Keratinocyte (primary cell): ENCODE measurements at regions not wholly inside any gene's neighbourhood (a gene's known extent, or its start where the extent isn't known, plus 50 kb on each side); places are given as distances from the start of the nearest gene placed in this dataset.

Experiments
- DNase-seq: peaks from one replicate; pipeline ENCODE4 v3.0.0-alpha.2; 2011; ENCODE audit warnings: low read depth, missing footprints, low spot score
- FAIRE-seq: peaks from 2 replicates; lab custom pipeline; 2011; peaks lifted over from hg19 to GRCh38; lab: Jason Lieb, UNC
- H2AFZ ChIP-seq: 2 replicates; pipeline ENCODE4 v1.6.0; 2012; ENCODE audit warnings: low read length, control low read depth, inconsistent platforms; ENCODE audit not compliant: control insufficient read depth
- H3K27ac ChIP-seq: 2 replicates; pipeline ENCODE4 v1.5.1; 2011; ENCODE audit warnings: low read length; ENCODE audit not compliant: control insufficient read depth, insufficient read depth
- H3K27me3 ChIP-seq: 3 replicates; pipeline ENCODE4 v1.6.0; 2011; ENCODE audit warnings: low read length; ENCODE audit not compliant: control insufficient read depth, insufficient read depth; ENCODE audit errors: extremely low read depth
- H3K36me3 ChIP-seq, 2 experiments: 2 replicates in 1 of 2; 3 replicates in 1 of 2; pipeline ENCODE4 v1.5.1; 2011; ENCODE audit warnings: low read length in 2 of 2, mild to moderate bottlenecking in 1 of 2; ENCODE audit not compliant: control insufficient read depth in 2 of 2, insufficient read depth in 2 of 2; ENCODE audit errors: extremely low read depth in 1 of 2
- H3K4me1 ChIP-seq: 3 replicates; pipeline ENCODE4 v1.5.1; 2011; ENCODE audit warnings: low read length; ENCODE audit not compliant: control insufficient read depth, insufficient read depth; ENCODE audit errors: extremely low read depth
- H3K4me2 ChIP-seq: 3 replicates; pipeline ENCODE4 v1.6.0; 2011; ENCODE audit warnings: low read depth, low read length; ENCODE audit not compliant: control insufficient read depth, insufficient read depth; ENCODE audit errors: extremely low read depth
- H3K4me3 ChIP-seq, 3 experiments: fragments of 200-600 bp in 1 of 3; sonication (generic) in 1 of 3; 2 replicates in 2 of 3; 3 replicates in 1 of 3; pipeline ENCODE4 v1.5.1; 2011 to 2016; ENCODE audit warnings: low read length in 3 of 3, mild to moderate bottlenecking in 3 of 3, control low read depth in 2 of 3, inconsistent platforms in 1 of 3, low read depth in 1 of 3, mixed read lengths in 1 of 3, mixed run types in 1 of 3, moderate library complexity in 1 of 3; ENCODE audit not compliant: control insufficient read depth in 2 of 3, insufficient read depth in 2 of 3; ENCODE audit errors: extremely low read depth in 1 of 3
- H3K79me2 ChIP-seq: 2 replicates; pipeline ENCODE4 v1.6.0; 2012; ENCODE audit warnings: low read length; ENCODE audit not compliant: control insufficient read depth, insufficient read depth
- H3K9ac ChIP-seq: 3 replicates; pipeline ENCODE4 v1.6.0; 2011; ENCODE audit warnings: low read length; ENCODE audit not compliant: control insufficient read depth, insufficient read depth; ENCODE audit errors: extremely low read depth
- H3K9me1 ChIP-seq: 3 replicates; pipeline ENCODE4 v1.6.0; 2011; ENCODE audit warnings: low read length; ENCODE audit not compliant: control insufficient read depth, insufficient read depth; ENCODE audit errors: extremely low read depth
- H3K9me3 ChIP-seq: 2 replicates; pipeline ENCODE4 v1.5.1; 2012; ENCODE audit warnings: low read depth, low read length; ENCODE audit not compliant: control insufficient read depth
- H4K20me1 ChIP-seq: 3 replicates; pipeline ENCODE4 v1.6.0; 2011; ENCODE audit warnings: low read length; ENCODE audit not compliant: control insufficient read depth, insufficient read depth; ENCODE audit errors: extremely low read depth
- EZH2 ChIP-seq: IDR thresholded peaks from one replicate; pipeline ENCODE4 v1.6.1; 2012; ENCODE audit warnings: inconsistent platforms, mild to moderate bottlenecking, low read length, moderate library complexity
- dilution Hi-C: fragments of 300-500 bp; cut with MboI; formaldehyde crosslinking; loops from one replicate; pipeline ENCODE4 v1.7.0; 2020; ENCODE audit warnings: low sequenced_read_pairs; ENCODE audit not compliant: extremely low pct_ligation_motif_present
- TF ChIP-seq, protein P1 (sequence below), 3 experiments: IDR thresholded peaks in 1 of 3; conservative IDR thresholded peaks in 1 of 3; optimal IDR thresholded peaks in 1 of 3; 2 replicates in 2 of 3; 3 replicates in 1 of 3; pipeline versions ENCODE3 to v1.5.1; 2011; ENCODE audit warnings: low read length in 3 of 3, mild to moderate bottlenecking in 3 of 3, moderate library complexity in 2 of 3, control low read depth in 1 of 3, inconsistent platforms in 1 of 3; ENCODE audit not compliant: insufficient read depth in 2 of 3; ENCODE audit errors: extremely low read depth in 1 of 3

DNA sequence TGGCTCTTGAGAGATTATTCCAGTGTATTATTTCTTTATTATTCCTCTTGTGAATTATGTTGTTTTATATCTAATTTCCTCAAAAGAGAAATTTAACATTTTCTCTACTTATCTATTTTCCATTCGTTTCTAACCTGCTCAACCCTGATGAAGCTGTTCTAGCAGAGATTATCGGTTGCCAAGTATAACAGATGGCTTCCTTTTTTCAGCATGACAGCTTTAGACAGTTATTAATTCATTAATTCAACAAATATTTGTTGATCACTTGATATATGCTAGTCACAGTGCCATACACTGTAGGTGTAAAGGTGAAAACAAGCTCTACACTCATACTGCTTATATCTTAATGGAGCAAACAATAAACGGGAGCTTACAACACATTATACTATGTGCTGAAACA, 137.9 kb upstream of the UBE2E3 start:
- no peak overlapping the region for H3K9ac ChIP-seq
- H3K36me3 ChIP-seq: no peaks in the 10 kb centered on the region
- no peak overlapping the region for H3K27ac ChIP-seq
- H4K20me1 ChIP-seq: no peaks in the 10 kb centered on the region
- H3K9me1 ChIP-seq: no peaks in the 10 kb centered on the region
- no peak overlapping the region for H3K4me2 ChIP-seq
- FAIRE-seq (no peak), DNase-seq (no peak)
- no peaks in the 10 kb centered on the region for H3K9me3 ChIP-seq
- H3K27me3 ChIP-seq: no peaks in the 10 kb centered on the region
- no peak overlapping the region for H3K4me3 ChIP-seq
- H3K79me2 ChIP-seq: no peaks in the 10 kb centered on the region
- H3K4me1 ChIP-seq: no peaks in the 10 kb centered on the region
- no peak overlapping the region for H2AFZ ChIP-seq
- TF ChIP-seq, protein P1, sequence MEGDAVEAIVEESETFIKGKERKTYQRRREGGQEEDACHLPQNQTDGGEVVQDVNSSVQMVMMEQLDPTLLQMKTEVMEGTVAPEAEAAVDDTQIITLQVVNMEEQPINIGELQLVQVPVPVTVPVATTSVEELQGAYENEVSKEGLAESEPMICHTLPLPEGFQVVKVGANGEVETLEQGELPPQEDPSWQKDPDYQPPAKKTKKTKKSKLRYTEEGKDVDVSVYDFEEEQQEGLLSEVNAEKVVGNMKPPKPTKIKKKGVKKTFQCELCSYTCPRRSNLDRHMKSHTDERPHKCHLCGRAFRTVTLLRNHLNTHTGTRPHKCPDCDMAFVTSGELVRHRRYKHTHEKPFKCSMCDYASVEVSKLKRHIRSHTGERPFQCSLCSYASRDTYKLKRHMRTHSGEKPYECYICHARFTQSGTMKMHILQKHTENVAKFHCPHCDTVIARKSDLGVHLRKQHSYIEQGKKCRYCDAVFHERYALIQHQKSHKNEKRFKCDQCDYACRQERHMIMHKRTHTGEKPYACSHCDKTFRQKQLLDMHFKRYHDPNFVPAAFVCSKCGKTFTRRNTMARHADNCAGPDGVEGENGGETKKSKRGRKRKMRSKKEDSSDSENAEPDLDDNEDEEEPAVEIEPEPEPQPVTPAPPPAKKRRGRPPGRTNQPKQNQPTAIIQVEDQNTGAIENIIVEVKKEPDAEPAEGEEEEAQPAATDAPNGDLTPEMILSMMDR (optimal IDR thresholded peaks at IDR 0.05 in 1 of 3, IDR thresholded peaks at IDR 0.05 in 1 of 3, conservative IDR thresholded peaks at IDR 0.05 in 1 of 3; ENCODE audit: extremely low read depth in 1 of 3, insufficient read depth in 2 of 3, low read length in 3 of 3): no peak
- no peak for TF ChIP-seq EZH2
- dilution Hi-C loops: no loop called here

DNA sequence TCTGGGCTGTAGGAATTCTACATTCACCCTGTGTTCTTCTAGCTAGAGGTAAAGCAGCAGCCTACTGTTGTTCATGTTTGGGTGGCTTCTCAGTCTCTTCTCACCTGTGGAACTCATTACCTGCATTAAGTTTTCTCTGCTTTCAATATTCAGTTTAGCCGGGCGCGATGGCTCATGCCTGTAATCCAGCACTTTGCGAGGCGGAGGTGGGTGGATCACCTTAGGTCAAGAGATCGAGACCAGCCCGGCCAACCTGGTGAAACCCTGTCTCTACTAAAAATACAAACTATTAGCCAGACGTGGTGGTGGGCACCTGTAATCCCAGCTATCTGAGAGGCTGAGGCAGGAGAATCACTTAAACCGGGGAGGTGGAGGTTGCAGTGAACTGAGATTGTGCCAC, 139.8 kb upstream of the UBE2E3 start:
- H3K4me1 ChIP-seq: no peaks in the 10 kb centered on the region
- H3K9me1 ChIP-seq: no peaks in the 10 kb centered on the region
- dilution Hi-C loops: no loop called here
- no peaks in the 10 kb centered on the region for H3K27me3 ChIP-seq
- TF ChIP-seq, protein P1 (optimal IDR thresholded peaks at IDR 0.05 in 1 of 3, IDR thresholded peaks at IDR 0.05 in 1 of 3, conservative IDR thresholded peaks at IDR 0.05 in 1 of 3; ENCODE audit: extremely low read depth in 1 of 3, insufficient read depth in 2 of 3, low read length in 3 of 3): no peak
- no peak overlapping the region for H3K27ac ChIP-seq
- no peaks in the 10 kb centered on the region for H3K79me2 ChIP-seq
- FAIRE-seq: no peak
- H4K20me1 ChIP-seq: no peaks in the 10 kb centered on the region
- H3K4me3 ChIP-seq: no peak overlapping the region
- H3K4me2 ChIP-seq: no peak overlapping the region
- H3K9me3 ChIP-seq: no peaks in the 10 kb centered on the region
- no peaks in the 10 kb centered on the region for H3K36me3 ChIP-seq
- H2AFZ ChIP-seq: no peak overlapping the region
- no peak for DNase-seq
- H3K9ac ChIP-seq: no peak overlapping the region
